GM21526 (cell line): ENCODE measurements at regions not wholly inside any gene's neighbourhood (a gene's known extent, or its start where the extent isn't known, plus 50 kb on each side); places are given as distances from the start of the nearest gene placed in this dataset.

Experiments used
- ATAC-seq: cut with Tn5 transposase; IDR thresholded peaks from one replicate; pipeline ENCODE4 v1.9.1; 2021; ENCODE audit warnings: moderate library complexity; ENCODE audit not compliant: unreplicated experiment, low FRiP score

- ATAC-seq, result no peak
Measured at GRCh38 chr13:87868731-87869130, 197.6 kb downstream of the SLITRK5 start.

GRCh38 chr13:87872813-87873212 lies 201.6 kb downstream of the SLITRK5 start:
- ATAC-seq, result no peak

- no peak for ATAC-seq
Measured at GRCh38 chr13:87877477-87877876, 206.3 kb downstream of the SLITRK5 start.

GRCh38 chr13:87878706-87879105 lies 207.5 kb downstream of the SLITRK5 start:
- no peak for ATAC-seq

GRCh38 chr13:87884884-87885283 lies 213.7 kb downstream of the SLITRK5 start:
- ATAC-seq, result no peak

GRCh38 chr13:87887459-87888123 lies 216.4 kb downstream of the SLITRK5 start:
- ATAC-seq, result no peak

- ATAC-seq, result no peak
Measured at GRCh38 chr13:87889254-87889653, 218.1 kb downstream of the SLITRK5 start.

- ATAC-seq, result no peak
Measured at GRCh38 chr13:87893186-87893585, 222.0 kb downstream of the SLITRK5 start.

- ATAC-seq, result no peak
Measured at GRCh38 chr13:87894059-87894458, 222.9 kb downstream of the SLITRK5 start.

GRCh38 chr13:87903553-87903952 lies 232.4 kb downstream of the SLITRK5 start:
- no peak for ATAC-seq

GRCh38 chr13:87906411-87906810 lies 235.2 kb downstream of the SLITRK5 start:
- no peak for ATAC-seq

- ATAC-seq, result no peak
Measured at GRCh38 chr13:87907202-87907601, 236.0 kb downstream of the SLITRK5 start.

GRCh38 chr13:87919956-87920355 lies 248.8 kb downstream of the SLITRK5 start:
- no peak for ATAC-seq

GRCh38 chr13:87923753-87924152 lies 252.6 kb downstream of the SLITRK5 start:
- ATAC-seq, result no peak

- ATAC-seq, result no peak
Measured at GRCh38 chr13:87925006-87925405, 253.8 kb downstream of the SLITRK5 start.

- no peak for ATAC-seq
Measured at GRCh38 chr13:87940776-87941175, 269.6 kb downstream of the SLITRK5 start.

- no peak for ATAC-seq
Measured at GRCh38 chr13:87941226-87941625, 270.1 kb downstream of the SLITRK5 start.

GRCh38 chr13:87942205-87942604 lies 271.0 kb downstream of the SLITRK5 start:
- no peak for ATAC-seq

- ATAC-seq, result no peak
Measured at GRCh38 chr13:87944038-87944437, 272.9 kb downstream of the SLITRK5 start.

GRCh38 chr13:87952377-87952776 lies 281.2 kb downstream of the SLITRK5 start:
- ATAC-seq, result no peak

- no peak for ATAC-seq
Measured at GRCh38 chr13:87953381-87953780, 282.2 kb downstream of the SLITRK5 start.

- ATAC-seq, result no peak
Measured at GRCh38 chr13:87954091-87954490, 282.9 kb downstream of the SLITRK5 start.

- ATAC-seq, result no peak
Measured at GRCh38 chr13:87961546-87961945, 290.4 kb downstream of the SLITRK5 start.
